HG02798 (cell line): ENCODE measurements at regions not wholly inside any gene's neighbourhood (a gene's known extent, or its start where the extent isn't known, plus 50 kb on each side); places are given as distances from the start of the nearest gene placed in this dataset.

Experiments
- ATAC-seq: cut with Tn5 transposase; IDR thresholded peaks from one replicate; pipeline ENCODE4 v1.9.1; 2021; ENCODE audit warnings: mild to moderate bottlenecking; ENCODE audit not compliant: unreplicated experiment, poor library complexity

GRCh38 chr1:232524056-232524455, 105.9 kb downstream of the SIPA1L2 start:
- ATAC-seq, result no peak

GRCh38 chr1:232522189-232522588, 107.7 kb downstream of the SIPA1L2 start:
- no peak for ATAC-seq

GRCh38 chr1:232521660-232522059, 108.3 kb downstream of the SIPA1L2 start:
- ATAC-seq, result no peak

GRCh38 chr1:232519186-232519585, 110.7 kb downstream of the SIPA1L2 start:
- ATAC-seq, result no peak

- ATAC-seq, result no peak
These were observed 111.6 kb downstream of the SIPA1L2 start for GRCh38 chr1:232518349-232518748.

GRCh38 chr1:232517204-232517603, 112.7 kb downstream of the SIPA1L2 start:
- ATAC-seq, result no peak

- ATAC-seq, result no peak
These were observed 114.2 kb downstream of the SIPA1L2 start for GRCh38 chr1:232515706-232516105.

- no peak for ATAC-seq
These were observed 117.2 kb downstream of the SIPA1L2 start for GRCh38 chr1:232512712-232513111.

GRCh38 chr1:232511172-232511571, 118.8 kb downstream of the SIPA1L2 start:
- no peak for ATAC-seq

GRCh38 chr1:232510367-232511110, 119.4 kb downstream of the SIPA1L2 start:
- no peak for ATAC-seq

GRCh38 chr1:232509570-232509969, 120.4 kb downstream of the SIPA1L2 start:
- no peak for ATAC-seq

- no peak for ATAC-seq
These were observed 121.7 kb downstream of the SIPA1L2 start for GRCh38 chr1:232508130-232508701.

- no peak for ATAC-seq
These were observed 122.4 kb downstream of the SIPA1L2 start for GRCh38 chr1:232507571-232507970.

GRCh38 chr1:232505884-232506283, 124.0 kb downstream of the SIPA1L2 start:
- no peak for ATAC-seq

- no peak for ATAC-seq
These were observed 125.3 kb downstream of the SIPA1L2 start for GRCh38 chr1:232504651-232505050.

- ATAC-seq, result no peak
These were observed 126.4 kb downstream of the SIPA1L2 start for GRCh38 chr1:232503497-232503896.

GRCh38 chr1:232501854-232502253, 128.1 kb downstream of the SIPA1L2 start:
- no peak for ATAC-seq

GRCh38 chr1:232499188-232499587, 130.7 kb downstream of the SIPA1L2 start:
- no peak for ATAC-seq

GRCh38 chr1:232493869-232494268, 136.1 kb downstream of the SIPA1L2 start:
- ATAC-seq, result no peak

GRCh38 chr1:232489256-232489655, 140.7 kb downstream of the SIPA1L2 start:
- no peak for ATAC-seq

- ATAC-seq, result no peak
These were observed 142.7 kb downstream of the SIPA1L2 start for GRCh38 chr1:232487236-232487635.
